GM18861 (cell line): ENCODE measurements at regions not wholly inside any gene's neighbourhood (a gene's known extent, or its start where the extent isn't known, plus 50 kb on each side); places are given as distances from the start of the nearest gene placed in this dataset.
A peak's percentile ranks its signal among the peaks of the same experiment; 100 is the strongest.

Experiments used
- ATAC-seq: cut with Tn5 transposase; IDR thresholded peaks from one replicate; pipeline ENCODE4 v1.9.1; 2021; ENCODE audit not compliant: unreplicated experiment

- ATAC-seq: no peak
These were observed 1604.6 kb downstream of the HACE1 start for GRCh38 chr6:103255132-103255531.

DNA sequence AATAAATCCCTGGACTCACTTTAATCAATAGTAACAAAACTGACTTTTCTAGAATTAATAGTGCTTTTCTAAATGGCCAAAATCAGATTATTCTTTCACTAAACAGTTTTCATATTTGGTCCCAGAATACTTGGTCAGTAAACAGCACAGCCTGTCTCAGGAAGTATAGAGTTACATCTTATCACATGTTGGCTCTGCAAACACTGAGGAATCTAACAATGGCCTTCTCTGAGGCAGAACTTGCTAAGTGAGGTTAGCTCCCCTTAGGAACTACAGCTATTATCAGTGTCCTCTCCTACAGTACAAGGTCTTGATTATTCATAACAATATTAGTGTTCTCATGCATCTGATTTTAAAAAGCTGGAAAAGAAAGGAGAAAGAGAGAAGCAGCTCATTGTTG is 1622.8 kb downstream of the HACE1 start:
- ATAC-seq: no peak

GRCh38 chr6:103231181-103231580 is 1628.5 kb downstream of the HACE1 start:
- ATAC-seq: no peak

GRCh38 chr6:103215847-103216246 is 1643.9 kb downstream of the HACE1 start:
- ATAC-seq: no peak

DNA sequence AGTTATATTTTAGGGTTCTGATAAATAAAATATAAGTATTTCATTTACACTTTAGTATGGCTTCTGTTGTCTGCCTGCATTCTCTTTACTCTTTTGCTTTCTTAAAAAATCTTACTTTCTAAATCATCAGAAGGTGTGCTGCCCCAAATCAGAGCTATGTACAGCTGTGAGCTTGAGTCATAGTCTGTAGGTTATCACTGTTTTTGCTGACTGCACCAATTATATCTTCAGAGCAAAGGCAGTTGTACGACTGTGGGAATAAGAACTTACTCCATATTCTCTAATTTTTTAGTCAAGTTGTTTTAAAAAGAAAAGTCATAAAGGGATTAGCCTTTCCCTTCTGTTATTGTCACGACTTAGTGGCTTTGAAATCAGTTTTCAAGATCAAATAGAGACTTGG is 1649.0 kb downstream of the HACE1 start:
- no peak for ATAC-seq

- no peak for ATAC-seq
These were observed 1661.3 kb downstream of the HACE1 start for GRCh38 chr6:103198386-103198785.

DNA sequence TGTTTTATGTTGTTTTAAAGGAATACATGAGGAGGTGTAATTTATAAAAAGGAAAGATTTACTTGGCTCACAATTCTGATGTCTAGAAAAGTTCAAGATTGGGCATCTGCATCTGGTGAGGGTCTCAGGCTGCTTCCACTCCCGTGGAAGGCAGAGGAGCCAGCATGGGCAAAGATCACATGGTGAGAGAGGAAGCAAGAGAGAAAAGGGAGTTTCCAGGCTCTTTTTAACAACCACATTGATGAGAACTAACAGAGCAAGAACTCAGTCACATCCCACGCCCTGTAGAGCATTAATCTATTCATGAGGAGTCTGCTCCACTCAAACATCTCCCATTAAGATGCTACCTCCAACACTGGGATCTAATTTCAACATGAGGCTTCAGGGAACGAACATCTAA is 1666.3 kb downstream of the HACE1 start:
- ATAC-seq: peak; percentile 44

DNA sequence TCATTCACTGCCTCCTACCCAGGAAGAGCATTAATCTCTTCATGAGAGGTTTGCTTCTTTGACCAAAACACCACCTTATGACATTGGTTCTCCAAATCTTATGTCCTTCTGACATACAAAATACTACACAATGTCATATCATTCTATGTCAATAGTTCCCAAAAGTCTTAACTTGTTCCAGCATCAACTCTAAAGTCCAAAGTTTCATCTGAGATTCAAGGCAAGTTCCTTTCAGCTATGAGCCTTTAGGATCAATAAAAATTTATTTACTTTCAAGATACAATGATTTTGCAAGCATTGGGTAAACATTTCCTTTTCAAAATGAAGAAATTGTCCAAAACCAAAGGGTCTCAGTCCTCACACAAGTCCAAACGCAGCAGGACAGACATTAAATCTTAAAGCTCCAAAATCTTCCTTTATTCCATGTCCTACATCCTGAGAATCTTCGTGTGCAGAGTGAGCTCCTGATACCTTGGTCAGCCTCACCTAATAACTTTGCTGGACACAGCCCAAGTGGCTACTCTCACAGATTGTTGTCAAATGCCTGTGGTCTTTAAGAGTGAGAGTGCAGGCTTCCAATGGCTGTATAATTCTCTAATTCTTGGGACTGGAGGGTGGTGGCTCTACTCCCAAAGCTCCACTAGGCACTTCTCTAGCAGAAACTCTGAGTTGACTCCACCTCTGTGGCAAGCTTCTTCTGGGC is 1668.2 kb downstream of the HACE1 start:
- no peak for ATAC-seq

DNA sequence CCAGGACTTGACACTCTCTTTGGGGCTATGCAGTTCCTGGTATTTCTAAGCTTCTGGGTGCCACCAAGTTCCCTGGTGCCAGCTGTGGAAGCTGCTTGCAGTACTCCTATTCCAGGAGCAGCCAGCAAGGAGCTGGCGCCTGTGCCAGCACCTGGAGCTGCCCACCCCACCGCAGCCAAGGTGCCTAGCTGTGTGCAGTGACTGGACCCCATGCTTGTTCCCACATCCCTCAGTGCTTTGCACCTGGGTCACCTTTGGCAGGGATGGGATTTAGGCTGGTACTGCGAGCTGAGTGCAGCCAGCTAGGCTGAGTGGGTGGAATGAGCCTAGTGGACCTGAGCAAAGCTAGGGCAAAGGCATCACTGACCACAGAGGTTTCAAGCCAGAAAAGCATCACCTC is 1674.9 kb downstream of the HACE1 start:
- no peak for ATAC-seq

DNA sequence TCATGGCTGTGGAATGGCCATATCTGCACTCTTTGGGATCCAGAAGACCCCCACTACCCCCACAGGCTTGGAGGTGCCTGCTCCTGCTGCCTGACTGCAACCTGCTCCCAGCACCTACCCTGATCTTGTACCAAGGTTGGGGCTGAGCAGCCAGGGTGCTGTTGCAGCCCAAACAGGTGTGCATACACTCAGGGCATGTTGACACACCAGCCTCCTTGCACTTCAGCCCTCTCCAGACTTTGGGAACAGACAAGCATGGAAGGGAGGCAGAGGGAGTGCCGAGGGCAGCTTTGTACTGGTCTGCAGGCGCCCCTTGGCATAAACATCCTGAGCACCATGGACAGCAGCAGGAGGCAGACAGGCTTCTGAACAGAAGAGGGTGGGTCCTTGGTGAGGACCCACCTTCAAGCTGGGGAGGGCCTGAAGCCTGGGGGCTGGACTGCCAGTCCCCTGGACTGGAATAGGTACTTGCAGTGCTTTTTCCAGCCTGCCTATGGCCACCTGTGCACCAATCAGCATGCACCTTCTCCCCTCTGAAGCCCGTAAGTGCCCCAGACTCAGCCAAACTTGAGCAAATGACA is 1675.8 kb downstream of the HACE1 start:
- ATAC-seq: no peak

- ATAC-seq: no peak
These were observed 1681.5 kb downstream of the HACE1 start for GRCh38 chr6:103178193-103178592.

DNA sequence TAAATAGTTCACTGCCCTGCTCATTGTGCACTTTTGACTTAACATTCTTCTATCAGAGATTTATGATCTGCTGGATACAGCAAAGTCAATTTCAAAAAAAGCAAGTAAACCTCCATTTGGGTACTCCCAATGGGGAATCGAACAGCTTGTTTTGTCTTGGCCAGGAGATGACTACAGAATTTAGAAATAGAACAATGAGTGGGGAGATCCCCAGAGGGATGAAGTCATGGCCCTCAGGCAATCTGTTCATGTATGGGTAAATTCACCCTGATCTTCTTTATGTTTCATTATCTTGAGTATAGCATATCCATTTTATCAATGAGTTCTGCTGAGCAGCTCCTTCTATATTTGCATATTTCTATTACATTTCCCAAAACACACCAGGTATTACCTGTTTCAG is 1681.9 kb downstream of the HACE1 start:
- ATAC-seq: no peak

DNA sequence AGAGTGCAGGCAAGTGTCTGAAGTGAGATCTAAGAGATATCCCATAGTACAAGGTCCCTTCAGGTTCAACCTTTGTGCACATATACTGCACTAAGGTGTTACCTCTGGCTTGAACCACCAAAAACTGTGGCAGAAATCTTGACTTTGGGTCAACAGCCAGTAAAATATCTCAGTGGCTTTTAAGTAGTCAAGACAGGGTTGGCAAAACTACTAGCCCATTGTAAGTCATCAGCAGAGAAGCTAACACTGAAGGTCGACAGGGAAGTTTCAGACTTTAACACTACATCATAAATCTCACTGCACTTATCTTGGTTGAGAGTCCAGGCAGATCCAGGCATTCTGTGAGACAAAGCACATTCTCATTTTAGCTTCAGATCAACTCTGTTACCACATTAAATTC is 1684.7 kb downstream of the HACE1 start:
- no peak for ATAC-seq

DNA sequence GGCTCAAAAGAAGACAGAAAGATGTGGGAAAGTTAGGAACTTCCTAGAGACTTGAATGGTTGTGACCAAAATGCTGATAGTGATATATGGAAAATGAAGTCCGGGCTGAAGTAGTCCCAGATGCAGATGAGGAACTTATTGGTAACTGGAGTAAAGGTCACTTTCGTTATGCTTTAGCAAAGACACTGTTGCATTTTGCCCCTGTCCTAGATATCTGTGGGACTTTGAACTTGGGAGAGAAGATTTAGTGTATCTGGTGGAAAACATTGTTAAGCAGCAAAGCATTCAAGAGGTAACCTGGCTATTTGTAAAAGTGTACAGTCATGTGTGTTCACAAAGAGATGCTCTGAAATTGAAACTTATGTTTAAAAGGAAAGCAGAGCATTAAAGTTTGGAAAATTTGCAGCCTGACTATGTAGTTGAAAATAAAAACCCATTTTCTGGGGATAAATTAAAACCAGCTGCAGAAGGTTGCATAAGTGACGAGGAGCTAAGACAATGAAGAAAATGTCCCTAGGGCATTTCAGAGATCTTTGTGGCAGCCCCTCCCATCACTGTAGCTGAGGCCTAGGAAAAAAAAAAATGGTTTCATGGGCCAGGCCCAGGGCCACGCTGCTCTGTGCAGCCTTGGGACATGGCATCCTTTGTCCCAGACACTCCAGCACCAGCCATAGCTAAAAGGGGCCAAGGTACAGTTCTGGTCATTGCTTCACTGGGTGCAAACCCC is 1692.2 kb downstream of the HACE1 start:
- ATAC-seq: no peak

- no peak for ATAC-seq
These were observed 1704.7 kb downstream of the HACE1 start for GRCh38 chr6:103154779-103155572.

GRCh38 chr6:103153016-103153415 is 1706.7 kb downstream of the HACE1 start:
- ATAC-seq: no peak

GRCh38 chr6:103142902-103143301 is 1716.8 kb downstream of the HACE1 start:
- ATAC-seq: no peak

DNA sequence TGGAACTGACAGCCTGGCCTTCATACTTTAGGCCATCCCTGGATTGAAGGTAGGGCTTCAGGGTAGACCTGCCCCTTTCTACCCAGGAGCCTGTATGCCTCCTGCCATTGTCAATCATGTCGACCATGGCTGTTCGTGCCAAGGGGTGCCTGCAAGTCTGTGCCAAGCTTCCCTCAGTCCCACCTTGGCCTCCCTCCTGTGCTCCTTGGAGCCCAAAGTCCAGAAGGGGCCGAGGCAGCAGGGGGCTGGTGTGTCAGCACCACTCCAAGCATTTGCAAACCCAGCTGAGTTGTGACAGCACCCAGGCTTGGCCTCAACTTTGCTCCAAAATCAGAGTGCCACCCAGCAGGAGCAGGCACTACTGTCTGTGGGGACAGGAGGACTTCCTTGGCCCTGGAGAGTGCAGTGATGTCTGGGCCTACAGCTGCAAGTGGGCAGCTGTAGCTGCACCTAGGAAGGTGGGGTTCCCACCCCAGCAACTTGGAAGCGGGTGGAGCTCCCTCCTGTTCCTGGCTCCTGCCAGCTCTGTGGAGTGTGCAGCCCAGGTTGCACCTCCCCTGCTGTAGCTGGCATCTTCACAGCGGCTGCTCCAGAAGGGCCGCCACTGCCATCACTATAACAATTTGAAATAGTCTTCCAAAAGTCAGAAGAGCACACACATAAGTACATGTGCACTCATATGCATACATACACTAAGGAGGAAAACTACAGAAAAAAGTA is 1719.3 kb downstream of the HACE1 start:
- no peak for ATAC-seq

- ATAC-seq: no peak
These were observed 1720.3 kb downstream of the HACE1 start for GRCh38 chr6:103139377-103139776.

DNA sequence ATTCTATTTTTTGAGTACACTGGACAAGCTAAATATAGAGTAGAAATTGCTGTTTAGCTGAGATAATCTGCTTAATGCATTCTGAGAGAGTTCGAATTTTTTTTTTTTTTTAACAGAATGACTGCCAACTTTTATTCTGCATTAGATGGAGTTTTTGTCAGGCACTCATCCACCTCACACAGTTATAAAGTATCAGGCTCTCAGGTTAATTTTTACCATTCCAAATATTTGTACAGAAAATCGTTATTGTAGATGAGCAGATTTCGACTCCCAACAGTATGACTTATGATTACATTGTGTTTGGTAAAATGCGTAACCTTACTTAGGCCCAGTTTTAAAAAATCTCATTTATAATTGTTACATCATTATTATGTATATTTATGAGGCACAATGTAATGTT is 1731.0 kb downstream of the GRIK2 start:
- no peak for ATAC-seq
